NCI-H1105 treated with DMSO at 0.1 percent for 48 hours (cell line): ENCODE measurements at regions not wholly inside any gene's neighbourhood (a gene's known extent, or its start where the extent isn't known, plus 50 kb on each side); places are given as distances from the start of the nearest gene placed in this dataset.
A peak's percentile ranks its signal among the peaks of the same experiment; 100 is the strongest.
"Not testable (repeated sequence)": the region's sequence is repeated elsewhere in the genome, so short reads cannot be mapped to it uniquely, and the experiment has no call there.

ENCODE experiments used
- DNase-seq: peaks from one replicate; lab custom pipeline; 2025; lab: John Stamatoyannopoulos, UW

- no peak for DNase-seq
Observed at GRCh38 chr1:56115701-56116100, 463.7 kb downstream of the PLPP3 start.

DNA sequence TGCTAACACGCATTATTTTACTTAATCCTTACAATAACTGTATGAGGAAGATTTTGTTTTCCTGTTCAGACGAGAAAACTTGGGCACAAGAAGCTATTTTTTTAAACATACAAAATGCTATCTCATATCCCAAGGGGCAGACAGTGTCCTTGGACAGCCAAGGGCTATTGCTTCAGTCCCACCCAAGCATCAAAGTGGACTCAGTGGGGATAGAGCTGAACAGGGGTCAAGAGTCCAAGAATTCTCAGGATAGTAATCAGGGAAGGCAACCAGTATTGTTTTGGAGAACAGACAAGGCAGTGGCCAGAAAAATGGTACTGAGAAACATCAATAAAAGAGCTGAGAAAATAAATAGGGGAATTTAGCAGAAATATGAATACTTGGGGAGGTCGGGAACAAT is 465.7 kb downstream of the PLPP3 start:
- no peak for DNase-seq

DNA sequence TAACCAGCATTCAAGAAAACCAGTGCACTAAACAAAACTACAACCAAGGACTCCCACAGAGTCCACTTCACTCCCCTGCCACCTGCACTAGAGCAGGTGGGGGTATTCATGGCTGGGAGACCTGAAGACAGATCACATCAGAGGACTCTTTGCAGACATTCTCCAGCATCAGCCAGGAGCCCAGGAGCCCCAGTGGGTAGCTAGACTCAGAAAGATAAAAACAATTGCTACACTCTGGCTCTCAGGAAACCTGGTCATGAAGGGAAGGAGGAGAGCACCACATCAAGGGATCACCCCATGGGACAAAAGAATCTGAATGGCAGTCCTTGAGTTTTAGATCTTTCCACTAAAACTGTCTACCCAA is 472.1 kb downstream of the PLPP3 start:
- no peak for DNase-seq

DNA sequence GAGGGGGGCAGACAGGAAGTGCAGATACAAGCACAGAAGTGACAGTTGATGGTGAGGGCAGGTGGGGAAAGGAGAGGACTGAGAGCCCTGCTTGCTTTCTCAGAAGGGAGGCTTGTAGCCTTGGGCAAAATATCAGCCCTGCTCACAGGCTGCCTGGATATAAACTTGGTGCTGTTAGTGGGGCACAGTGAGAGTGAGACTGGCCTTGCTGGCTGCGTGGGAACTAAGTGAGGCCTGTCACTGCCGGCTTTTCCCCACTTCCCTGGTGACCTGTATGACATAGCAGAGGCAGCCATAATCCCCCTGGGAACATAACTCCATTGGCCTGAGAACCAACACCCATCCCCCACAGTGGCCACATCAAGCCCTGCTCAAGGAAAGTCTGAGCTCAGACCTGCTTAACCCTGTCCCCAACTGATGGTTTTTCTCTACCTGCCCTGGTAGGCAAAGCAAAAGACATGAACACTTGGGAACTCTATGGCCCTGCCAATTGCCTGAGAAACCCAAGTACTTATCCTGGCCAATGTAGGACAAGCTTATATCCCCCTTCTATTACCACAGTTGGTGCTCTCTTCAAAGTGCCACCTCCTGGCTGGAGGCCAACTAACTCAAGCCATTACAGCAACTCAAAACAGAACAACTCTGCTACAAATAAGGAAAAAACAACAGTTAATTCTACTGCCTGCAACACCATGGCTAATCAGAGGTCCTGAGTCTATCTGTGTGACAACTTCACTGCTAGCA is 472.7 kb downstream of the PLPP3 start:
- peak; percentile 5 for DNase-seq

DNA sequence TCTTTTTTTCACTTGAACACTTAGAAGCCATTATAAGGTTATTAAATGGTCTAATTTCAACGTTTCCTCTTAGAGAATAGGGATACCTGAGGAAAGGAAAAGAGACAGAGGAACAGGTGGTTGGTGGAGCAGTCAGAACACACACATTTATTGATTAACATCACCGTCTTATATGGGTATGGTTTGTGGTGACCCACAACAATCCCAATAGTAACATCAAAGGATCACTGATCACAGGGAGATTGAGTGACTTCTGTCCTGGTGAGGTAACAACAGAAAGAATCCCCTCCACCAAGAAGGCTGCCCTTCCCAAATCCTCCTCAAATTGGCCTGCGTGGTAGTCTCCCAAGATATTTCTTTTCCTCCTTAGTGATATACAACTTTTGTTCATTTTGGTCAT is 474.0 kb downstream of the PLPP3 start:
- no peak for DNase-seq

GRCh38 chr1:56099766-56100265 is 479.5 kb downstream of the PLPP3 start:
- DNase-seq: no peak

- DNase-seq: no peak
Observed at GRCh38 chr1:56098946-56099345, 480.4 kb downstream of the PLPP3 start.

DNA sequence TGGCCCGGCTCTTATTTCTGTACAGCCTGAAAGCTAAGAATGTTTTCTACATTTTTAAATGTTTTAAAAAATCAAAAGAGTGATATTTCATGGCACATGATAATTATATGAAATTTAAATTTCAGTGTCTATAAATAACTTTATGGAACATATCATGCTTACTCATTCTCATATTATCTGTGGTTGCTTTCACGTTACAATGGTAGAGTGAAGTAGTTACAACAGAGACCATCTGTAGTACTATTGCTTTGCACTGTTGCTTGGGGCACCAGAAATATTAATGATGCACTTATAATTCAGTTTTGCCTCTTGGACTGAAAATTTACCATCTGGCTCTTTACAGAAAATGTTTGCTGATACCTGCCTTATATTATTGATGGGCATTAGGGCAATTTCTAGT is 481.6 kb downstream of the PLPP3 start:
- no peak for DNase-seq

DNA sequence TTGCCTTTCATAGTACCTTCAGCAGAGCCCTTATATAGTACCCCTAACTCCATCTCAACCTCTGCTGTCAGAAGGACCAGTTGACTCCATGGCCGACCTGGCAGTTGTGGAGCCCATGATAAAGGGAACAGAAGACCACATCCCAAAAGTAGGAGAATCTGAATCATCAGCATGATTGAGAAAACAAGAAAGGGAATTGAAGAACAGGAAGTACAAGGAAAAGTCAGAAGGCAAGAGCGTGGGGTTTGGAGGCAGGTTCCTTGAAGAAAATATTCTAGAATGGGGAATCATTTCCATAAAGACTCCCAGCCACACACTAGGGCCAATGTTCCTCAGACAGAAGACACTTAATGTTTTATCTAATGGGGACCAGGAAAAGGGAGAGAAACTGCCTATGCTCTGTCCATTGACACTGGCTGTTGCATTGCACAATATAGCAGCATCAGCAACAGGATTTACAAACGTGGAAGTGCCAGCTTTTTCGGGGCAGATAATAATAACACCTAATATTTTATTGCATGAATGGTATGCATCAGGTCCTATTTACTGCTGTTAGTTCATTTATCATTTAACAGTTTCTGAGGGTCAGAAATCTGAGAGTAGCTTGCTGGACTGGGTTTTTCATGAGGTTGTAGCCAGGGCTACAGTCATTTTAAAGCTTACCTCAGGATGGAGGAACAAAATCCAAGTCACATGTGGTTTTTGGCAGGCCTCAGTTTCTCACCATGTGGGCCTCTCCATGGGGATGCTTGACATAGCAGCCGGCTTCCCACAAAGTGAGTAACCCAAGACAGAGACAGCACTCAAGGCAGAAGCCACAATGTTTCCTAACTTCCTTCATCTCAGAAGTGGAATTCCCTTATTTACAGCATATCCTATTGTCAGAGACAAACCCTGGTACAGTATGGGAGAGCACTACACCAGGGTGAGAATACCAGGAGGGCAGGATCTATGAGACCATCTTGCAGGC is 483.4 kb downstream of the PLPP3 start:
- no peak for DNase-seq

- DNase-seq: peak; percentile 33
Observed at GRCh38 chr1:56094168-56094567, 485.2 kb downstream of the PLPP3 start.

- no peak for DNase-seq
Observed at GRCh38 chr1:56092684-56093570, 486.4 kb downstream of the PLPP3 start.

GRCh38 chr1:56089826-56090225 is 489.5 kb downstream of the PLPP3 start:
- DNase-seq: not testable (repeated sequence)

DNA sequence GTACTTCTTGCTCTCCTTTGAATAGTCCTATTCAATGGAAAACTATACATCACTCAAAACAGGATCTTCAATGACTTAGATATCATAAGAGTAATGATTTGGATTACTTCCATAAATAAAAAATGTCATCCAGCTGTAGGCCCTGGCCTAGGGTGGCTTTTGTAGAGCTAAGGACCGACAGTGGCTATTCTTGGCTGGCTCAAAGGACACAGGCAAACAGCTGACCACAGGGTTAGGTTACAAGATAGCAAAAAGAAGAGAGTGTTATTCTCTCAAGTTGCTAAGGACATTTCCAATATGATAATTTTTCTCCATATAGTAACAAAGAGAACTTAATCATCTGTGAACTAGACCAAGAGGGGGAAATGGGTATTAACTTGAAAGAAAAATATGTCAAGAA is 495.1 kb downstream of the PLPP3 start:
- DNase-seq: no peak

DNA sequence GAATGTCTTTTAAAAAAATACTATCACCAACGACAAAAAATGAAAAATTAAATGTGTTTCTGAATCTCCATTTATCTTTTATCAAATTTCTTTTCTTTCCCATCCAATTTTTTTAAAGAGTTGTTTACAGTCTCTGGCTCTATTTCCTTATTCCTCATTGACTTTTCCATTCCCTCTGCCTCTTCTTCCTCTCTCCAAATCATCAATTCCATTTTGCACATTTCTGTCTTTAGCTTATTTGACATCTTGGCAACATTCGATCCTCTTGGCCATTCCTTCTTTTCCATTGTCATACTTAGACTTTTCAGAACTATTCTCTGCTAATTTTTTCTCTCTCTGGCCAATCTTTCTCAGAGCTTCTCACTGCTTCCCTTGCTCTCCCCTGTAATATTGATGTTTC is 497.6 kb downstream of the PLPP3 start:
- no peak for DNase-seq

DNA sequence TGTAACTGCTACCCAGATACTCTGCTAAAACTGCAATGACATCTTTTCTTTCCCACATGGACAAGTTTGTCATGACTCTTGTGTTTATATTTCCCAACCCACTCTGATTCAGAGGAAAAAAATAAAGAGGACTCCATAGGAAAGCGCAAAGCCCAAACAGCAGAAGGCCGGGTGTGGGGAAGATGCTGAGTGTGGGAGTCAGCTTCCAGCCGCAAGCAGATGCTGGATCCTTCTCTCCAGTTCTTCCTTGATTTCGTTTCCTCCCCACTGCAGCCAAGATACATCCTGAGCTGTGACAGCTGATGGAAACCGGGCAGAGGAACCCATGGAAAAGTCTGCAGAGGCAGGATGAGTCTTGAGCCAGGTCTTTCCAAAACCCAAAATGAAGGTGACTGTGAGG is 498.2 kb downstream of the PLPP3 start:
- no peak for DNase-seq

DNA sequence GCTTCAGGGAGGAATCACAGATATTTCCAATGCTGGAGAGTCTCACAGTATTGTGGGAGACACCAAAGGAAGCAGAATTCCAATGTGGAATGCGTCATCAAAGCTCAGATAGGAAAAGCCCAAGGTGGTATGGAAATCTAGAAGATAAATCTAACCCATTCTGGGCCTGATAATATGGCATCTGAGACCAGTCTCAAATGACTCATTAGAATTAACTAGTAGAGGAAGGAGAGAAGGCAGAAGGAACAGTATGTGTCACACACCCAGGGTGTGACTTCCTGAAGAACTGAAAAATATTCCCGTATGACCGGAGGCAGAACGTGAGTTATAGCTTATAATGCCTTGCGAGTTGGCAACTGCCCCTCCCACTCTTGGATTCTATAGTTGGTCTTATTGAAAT is 499.2 kb downstream of the PLPP3 start:
- DNase-seq: no peak

DNA sequence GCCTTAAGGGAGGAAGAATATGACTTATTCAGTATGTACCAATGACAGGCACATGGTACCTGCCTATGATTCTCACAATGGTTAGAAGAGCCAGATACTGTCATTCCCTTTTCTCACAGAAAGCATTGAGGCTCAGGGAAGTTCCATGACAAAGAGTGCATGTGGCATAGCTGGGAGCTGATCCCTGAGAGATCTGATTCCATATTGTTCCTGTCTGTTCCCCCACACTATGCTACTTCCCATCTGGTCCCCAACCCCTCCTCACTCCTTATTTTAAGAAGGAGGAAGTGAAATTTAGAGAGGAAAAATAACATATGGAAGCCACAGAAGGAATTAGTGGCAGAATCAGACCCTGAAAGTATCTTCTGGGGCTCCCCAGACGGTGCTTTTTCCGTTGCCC is 500.0 kb downstream of the PLPP3 start:
- no peak for DNase-seq

DNA sequence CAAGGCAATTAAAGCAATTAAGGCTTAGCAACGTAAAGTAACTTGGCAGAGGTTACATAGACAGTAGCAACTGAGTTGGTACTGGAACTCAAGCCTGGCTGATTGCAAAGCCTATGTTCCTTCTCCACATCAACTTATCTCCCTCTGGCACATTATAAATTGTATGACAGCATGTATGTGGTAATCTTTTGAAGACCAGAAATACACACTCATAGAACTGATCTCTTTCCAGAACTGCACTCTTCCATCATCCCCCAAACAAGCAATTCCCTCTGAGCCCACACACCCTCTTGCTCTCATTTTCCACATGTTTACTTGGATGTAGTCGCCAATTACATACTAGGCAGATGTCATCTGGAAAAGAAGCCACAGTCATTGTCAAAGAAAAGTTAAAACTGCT is 502.2 kb downstream of the PLPP3 start:
- DNase-seq: no peak

DNA sequence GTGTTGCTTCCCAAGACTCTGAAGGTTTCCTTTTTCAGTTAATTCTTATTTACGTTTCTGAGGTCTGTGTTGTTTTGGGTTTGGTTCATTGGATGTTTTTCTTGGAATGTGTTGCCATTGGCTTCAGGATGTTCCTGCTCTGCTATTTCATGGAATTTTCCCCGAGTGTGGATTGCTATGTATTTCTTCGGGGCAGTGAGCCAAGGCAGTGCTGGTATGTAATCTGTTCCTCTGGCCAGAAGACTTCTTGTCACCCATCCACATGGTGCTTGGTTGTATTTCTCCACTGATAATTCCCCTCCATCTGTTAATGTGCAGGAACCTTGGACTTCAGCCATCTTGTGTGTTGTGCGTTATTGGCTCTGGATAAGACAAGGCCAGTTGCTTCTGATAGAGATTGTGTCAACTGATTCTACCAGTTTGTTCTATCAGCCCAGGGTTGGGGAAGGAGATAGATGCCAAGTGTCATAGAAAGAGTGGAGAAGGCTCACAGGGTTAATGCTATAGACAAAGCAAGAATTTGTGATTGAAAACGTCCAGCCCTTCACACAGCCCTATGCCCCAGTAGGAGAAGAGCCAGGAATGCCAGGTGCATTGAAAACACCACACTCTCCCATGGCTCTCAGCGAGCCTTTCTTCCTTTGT is 505.2 kb downstream of the PLPP3 start:
- no peak for DNase-seq

DNA sequence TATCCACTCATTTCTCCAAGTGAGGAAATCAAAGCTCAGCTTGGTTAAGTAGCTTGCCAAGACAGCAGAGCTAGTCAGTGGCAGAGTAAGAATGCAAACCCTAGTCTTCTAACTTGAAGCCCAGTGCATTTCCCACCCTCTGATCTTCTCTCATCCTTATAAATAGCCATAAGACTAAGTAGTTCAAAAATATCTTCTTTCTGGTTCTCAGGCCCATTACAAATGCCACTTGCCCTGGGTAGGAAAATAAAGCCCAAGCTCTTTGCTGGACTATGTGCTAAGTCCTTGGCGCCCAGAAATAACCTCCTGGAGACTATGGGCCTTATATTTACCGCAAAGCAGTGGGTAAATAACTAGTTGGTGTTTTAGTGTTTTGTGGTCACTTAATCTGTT is 505.8 kb downstream of the PLPP3 start:
- DNase-seq: no peak

DNA sequence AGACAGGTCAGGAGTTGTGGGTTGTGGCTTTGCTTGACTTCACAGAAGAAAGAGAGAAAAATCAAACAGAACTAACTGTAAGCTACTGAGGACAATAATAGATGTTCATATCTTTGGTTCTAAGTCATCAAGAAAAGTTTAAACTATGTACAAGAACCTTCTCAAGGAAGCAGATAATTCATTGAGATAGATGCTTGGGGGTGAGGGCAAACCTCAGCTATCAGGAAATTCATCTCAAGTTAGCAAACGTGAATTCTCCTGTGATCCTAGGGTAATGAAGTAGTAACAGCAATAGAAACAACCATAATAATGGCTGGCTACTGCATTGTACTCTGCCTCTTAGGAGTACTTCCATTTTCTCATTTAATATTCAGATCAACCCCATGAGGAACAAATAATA is 506.2 kb downstream of the PLPP3 start:
- no peak for DNase-seq

DNA sequence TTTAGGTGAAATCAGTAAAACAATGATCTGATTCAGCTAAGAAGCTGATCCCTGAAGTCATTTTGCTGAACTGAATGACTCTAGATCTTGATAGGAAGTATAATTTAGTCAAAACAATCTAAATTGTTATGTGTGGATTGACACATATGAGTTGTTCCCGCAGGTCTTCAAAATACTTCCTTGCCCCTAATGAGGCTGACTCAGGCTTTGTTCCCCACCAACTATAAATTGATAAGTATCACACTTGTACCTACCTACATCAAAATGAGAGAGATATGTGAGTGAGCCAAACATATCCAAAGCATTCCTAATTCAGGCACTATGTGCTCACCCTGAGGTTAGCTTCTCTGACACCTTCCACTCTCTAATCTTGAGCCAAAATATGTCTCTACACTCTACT is 507.1 kb downstream of the PLPP3 start:
- no peak for DNase-seq
